ENCODE measurements at regions not wholly inside any gene's neighbourhood (a gene's known extent, or its start where the extent isn't known, plus 50 kb on each side); places are given as distances from the start of the nearest gene placed in this dataset.

DNA sequence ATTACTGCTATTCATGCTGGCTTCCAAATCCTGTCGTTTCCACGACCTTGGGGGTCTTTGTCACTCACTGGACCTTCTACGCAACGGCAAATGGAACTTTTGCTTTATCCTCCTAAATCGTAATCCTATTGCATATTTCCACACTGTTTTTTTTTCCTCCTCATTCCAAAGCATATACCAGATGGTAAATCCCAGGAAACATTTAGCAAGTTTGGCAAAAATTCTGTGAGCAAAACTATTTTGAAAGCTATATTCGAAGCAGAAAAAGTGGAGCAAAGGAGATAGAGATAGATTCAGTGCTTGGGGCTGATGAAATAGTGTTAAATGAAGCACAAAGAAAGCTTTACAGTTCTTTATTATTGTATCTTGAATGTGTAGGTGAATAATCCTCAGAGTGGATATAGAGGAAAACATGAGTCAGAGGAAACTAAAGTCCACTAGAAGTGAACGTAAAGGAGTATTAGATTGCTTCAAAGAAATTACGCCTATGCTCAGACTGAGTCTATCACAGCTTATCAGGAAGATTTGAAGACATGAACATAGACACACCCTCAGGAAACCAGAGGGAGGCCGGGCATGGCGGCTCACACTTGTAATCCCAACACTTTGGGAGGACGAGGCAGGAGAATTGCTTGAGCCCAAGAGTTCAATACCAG is 50.2 kb upstream of the FAM9A start:
- WGBS, 3 donors, result 79 to 88% (median 85%) methylated on average over 11 of the region's 11 CpGs
- Histone ChIP-seq H3K4me3 (no peak overlapping the region), H3K36me3 (ENCODE audit: insufficient read depth in 1 of 2, low read depth in 1 of 2) (no peaks in the 10 kb centered on the region), H3K4me1 (no peaks in the 10 kb centered on the region), H3K27ac (no peak overlapping the region), H3K9me3 (no peaks in the 10 kb centered on the region), H3K27me3 (ENCODE audit: insufficient read depth in 3 of 3, low read length in 2 of 3) (no peaks in the 10 kb centered on the region)
- DNase-seq (no peak), ATAC-seq (no peak)
- intact Hi-C loops (cut with DNase I), result no loop called here
- TF ChIP-seq, protein P1, sequence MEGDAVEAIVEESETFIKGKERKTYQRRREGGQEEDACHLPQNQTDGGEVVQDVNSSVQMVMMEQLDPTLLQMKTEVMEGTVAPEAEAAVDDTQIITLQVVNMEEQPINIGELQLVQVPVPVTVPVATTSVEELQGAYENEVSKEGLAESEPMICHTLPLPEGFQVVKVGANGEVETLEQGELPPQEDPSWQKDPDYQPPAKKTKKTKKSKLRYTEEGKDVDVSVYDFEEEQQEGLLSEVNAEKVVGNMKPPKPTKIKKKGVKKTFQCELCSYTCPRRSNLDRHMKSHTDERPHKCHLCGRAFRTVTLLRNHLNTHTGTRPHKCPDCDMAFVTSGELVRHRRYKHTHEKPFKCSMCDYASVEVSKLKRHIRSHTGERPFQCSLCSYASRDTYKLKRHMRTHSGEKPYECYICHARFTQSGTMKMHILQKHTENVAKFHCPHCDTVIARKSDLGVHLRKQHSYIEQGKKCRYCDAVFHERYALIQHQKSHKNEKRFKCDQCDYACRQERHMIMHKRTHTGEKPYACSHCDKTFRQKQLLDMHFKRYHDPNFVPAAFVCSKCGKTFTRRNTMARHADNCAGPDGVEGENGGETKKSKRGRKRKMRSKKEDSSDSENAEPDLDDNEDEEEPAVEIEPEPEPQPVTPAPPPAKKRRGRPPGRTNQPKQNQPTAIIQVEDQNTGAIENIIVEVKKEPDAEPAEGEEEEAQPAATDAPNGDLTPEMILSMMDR (IDR thresholded peaks at IDR 0.05), result no peak

Data from psoas muscle (tissue), 7 donors.